Activated naive CD8-positive, alpha-beta T cell treated with anti-CD3 and anti-CD28 coated beads, Interleukin-2, amount 50 U/mL, for 24 hours (primary cell): ENCODE measurements at regions not wholly inside any gene's neighbourhood (a gene's known extent, or its start where the extent isn't known, plus 50 kb on each side); places are given as distances from the start of the nearest gene placed in this dataset.

Source experiments
- ATAC-seq: fragments of 150-1000 bp; cut with Tn5 transposase; one replicate; pipeline ENCODE4 v1.10.0; 2021
- DNase-seq: peaks from one replicate; pipeline ENCODE4 v3.0.0; 2021
- H3K27ac Mint-ChIP-seq: one replicate; pipeline ENCODE4 v1.8.0; 2021; ENCODE audit warnings: mild to moderate bottlenecking, mixed read lengths
- H3K27me3 Mint-ChIP-seq: one replicate; pipeline ENCODE4 v1.8.0; 2021; ENCODE audit warnings: mixed read lengths
- H3K36me3 Mint-ChIP-seq: one replicate; pipeline ENCODE4 v1.8.0; 2021; ENCODE audit warnings: low read depth, mixed read lengths
- H3K4me1 Mint-ChIP-seq: one replicate; pipeline ENCODE4 v1.8.0; 2021; ENCODE audit warnings: mixed read lengths
- H3K4me3 Mint-ChIP-seq: one replicate; pipeline ENCODE4 v1.8.0; 2021; ENCODE audit warnings: mild to moderate bottlenecking, moderate library complexity, mixed read lengths
- H3K9me3 Mint-ChIP-seq: one replicate; pipeline ENCODE4 v1.8.0; 2021; ENCODE audit warnings: mixed read lengths

- peaks cover 4% of the 10 kb centered on the region for H3K27me3 Mint-ChIP-seq
- ATAC-seq (no peak), DNase-seq (no peak)
- no peaks in the 10 kb centered on the region for H3K36me3 Mint-ChIP-seq
- H3K9me3 Mint-ChIP-seq, result no peaks in the 10 kb centered on the region
- H3K27ac Mint-ChIP-seq, result no peak overlapping the region
- no peak overlapping the region for H3K4me3 Mint-ChIP-seq
- H3K4me1 Mint-ChIP-seq, result no peaks in the 10 kb centered on the region
These were observed 165.8 kb downstream of the FBXO15 start for GRCh38 chr18:73981796-73982195.

DNA sequence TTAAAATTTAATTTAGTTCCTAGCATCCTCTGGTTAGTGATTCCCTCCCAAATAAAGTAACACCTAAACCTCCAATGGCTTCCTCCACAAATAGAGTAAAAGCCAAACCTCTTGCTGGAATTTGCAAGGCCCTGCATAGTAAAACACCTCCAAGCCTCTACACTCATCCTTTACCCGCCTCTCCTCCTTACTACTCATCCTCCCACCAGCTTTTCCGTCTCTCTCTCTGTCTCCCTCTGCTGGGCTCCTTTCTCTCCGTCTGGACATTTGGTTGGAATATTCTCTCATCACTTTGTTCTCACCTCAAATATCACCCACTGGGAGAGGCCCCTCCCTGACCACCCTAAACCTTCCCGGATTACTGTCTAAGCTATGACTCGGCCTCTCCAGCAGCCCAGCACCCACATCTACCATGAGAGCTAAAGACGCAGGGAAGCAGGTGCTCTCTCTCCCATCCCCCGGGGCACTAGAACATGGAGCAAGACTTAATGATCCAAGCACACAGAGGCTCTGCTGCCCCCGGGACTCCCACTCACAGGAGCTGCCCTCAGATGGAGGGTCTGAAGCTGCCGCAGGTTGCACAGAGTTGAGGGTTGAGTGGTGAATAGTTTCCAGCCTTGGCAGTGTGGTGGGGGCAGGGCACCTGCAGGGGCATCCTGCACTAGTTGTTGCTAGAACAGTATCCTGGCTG, 167.2 kb downstream of the FBXO15 start:
- Mint-ChIP-seq H3K9me3 (no peaks in the 10 kb centered on the region), H3K27ac (no peak overlapping the region), H3K4me3 (no peak overlapping the region), H3K4me1 (peaks cover 9% of the 10 kb centered on the region), H3K27me3 (peaks cover 4% of the 10 kb centered on the region), H3K36me3 (no peaks in the 10 kb centered on the region)
- ATAC-seq, result no peak
- no peak for DNase-seq

- no peaks in the 10 kb centered on the region for H3K9me3 Mint-ChIP-seq
- peaks cover 16% of the 10 kb centered on the region for H3K4me1 Mint-ChIP-seq
- no peak overlapping the region for H3K4me3 Mint-ChIP-seq
- no peak for ATAC-seq
- no peaks in the 10 kb centered on the region for H3K36me3 Mint-ChIP-seq
- DNase-seq, result no peak
- H3K27ac Mint-ChIP-seq, result no peak overlapping the region
- peaks cover 4% of the 10 kb centered on the region for H3K27me3 Mint-ChIP-seq
These were observed 167.9 kb downstream of the FBXO15 start for GRCh38 chr18:73979742-73980141.

- Mint-ChIP-seq H3K9me3 (no peaks in the 10 kb centered on the region), H3K4me1 (peaks cover 16% of the 10 kb centered on the region), H3K36me3 (no peaks in the 10 kb centered on the region), H3K27me3 (peaks cover 10% of the 10 kb centered on the region), H3K4me3 (no peak overlapping the region), H3K27ac (no peak overlapping the region)
- no peak for ATAC-seq
- DNase-seq, result no peak
These were observed 171.2 kb downstream of the FBXO15 start for GRCh38 chr18:73976433-73976832.

DNA sequence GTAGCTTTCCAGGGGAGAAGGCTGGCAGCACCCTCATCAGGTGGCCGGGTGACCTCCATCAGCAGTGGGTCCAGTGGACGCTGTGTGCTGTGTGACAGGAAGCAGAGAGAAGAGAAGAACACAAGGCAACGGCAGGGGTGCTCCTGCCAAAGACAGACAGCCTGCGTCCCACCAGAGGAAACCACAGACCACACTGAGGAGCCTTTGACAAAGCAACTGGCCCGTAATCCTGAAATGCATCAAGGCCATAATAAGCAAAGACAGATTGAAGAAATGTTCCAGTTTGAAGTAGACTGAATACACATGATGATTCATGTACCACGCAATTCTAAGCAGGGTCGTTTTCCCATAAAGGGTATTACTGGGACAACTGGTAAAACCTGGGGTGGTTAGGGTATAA, 172.4 kb downstream of the FBXO15 start:
- H3K27me3 Mint-ChIP-seq, result peaks cover 10% of the 10 kb centered on the region
- no peaks in the 10 kb centered on the region for H3K9me3 Mint-ChIP-seq
- peaks cover 16% of the 10 kb centered on the region for H3K4me1 Mint-ChIP-seq
- ATAC-seq (peak; percentile 87), DNase-seq (peak; percentile 26)
- H3K4me3 Mint-ChIP-seq, result no peak overlapping the region
- H3K36me3 Mint-ChIP-seq, result no peaks in the 10 kb centered on the region
- H3K27ac Mint-ChIP-seq, result peak overlapping the region; percentile 55

DNA sequence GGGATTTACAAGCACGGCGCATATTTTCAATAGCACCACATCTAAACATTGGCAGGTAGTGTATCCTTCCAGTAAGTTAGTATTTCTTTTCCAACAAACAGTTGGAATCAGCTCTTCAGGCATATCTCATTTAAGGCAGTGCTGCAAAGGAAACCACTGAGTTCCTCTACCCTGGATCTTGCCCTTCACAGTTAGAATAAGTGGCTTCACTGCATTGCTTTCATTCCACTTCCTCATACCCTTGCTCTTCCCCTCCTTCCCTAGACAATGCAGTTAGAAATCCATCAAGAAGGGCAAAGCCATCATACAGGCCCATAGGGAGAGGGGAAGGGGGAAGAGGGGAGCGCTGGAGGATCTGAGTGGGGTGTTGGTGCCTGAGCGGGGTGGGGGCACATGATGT, 173.7 kb downstream of the FBXO15 start:
- H3K36me3 Mint-ChIP-seq, result no peaks in the 10 kb centered on the region
- no peak overlapping the region for H3K4me3 Mint-ChIP-seq
- H3K4me1 Mint-ChIP-seq, result peaks cover 16% of the 10 kb centered on the region
- peaks cover 7% of the 10 kb centered on the region for H3K27me3 Mint-ChIP-seq
- no peak overlapping the region for H3K27ac Mint-ChIP-seq
- no peaks in the 10 kb centered on the region for H3K9me3 Mint-ChIP-seq
- no peak for DNase-seq
- no peak for ATAC-seq

- no peak overlapping the region for H3K27ac Mint-ChIP-seq
- no peak overlapping the region for H3K4me3 Mint-ChIP-seq
- ATAC-seq (no peak), DNase-seq (no peak)
- peaks cover 9% of the 10 kb centered on the region for H3K9me3 Mint-ChIP-seq
- peaks cover 2% of the 10 kb centered on the region for H3K27me3 Mint-ChIP-seq
- no peaks in the 10 kb centered on the region for H3K36me3 Mint-ChIP-seq
- H3K4me1 Mint-ChIP-seq, result peaks cover 4% of the 10 kb centered on the region
These were observed 180.7 kb downstream of the FBXO15 start for GRCh38 chr18:73966954-73967353.

DNA sequence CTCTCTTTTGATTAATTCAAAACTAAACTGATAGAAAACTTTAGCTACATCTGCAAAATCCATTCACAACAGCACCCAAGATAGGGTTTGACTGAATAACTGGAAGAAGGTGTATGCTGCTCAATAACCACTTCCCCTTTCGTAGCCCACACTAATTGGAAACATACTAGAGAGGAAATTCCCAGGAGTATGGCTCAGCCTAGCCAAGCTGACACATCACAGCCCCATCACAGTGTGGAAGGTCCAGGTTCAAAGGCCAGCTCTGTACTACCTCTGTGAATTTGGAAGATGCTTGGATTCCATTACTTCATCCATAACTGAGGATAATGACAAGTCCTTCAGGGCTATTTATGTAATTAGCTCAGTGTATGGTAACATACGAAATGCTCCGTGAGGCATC, 185.4 kb downstream of the FBXO15 start:
- DNase-seq (no peak), ATAC-seq (no peak)
- peaks cover 9% of the 10 kb centered on the region for H3K9me3 Mint-ChIP-seq
- peaks cover 7% of the 10 kb centered on the region for H3K4me1 Mint-ChIP-seq
- H3K36me3 Mint-ChIP-seq, result no peaks in the 10 kb centered on the region
- no peak overlapping the region for H3K27ac Mint-ChIP-seq
- H3K27me3 Mint-ChIP-seq, result peaks cover 7% of the 10 kb centered on the region
- H3K4me3 Mint-ChIP-seq, result no peak overlapping the region

DNA sequence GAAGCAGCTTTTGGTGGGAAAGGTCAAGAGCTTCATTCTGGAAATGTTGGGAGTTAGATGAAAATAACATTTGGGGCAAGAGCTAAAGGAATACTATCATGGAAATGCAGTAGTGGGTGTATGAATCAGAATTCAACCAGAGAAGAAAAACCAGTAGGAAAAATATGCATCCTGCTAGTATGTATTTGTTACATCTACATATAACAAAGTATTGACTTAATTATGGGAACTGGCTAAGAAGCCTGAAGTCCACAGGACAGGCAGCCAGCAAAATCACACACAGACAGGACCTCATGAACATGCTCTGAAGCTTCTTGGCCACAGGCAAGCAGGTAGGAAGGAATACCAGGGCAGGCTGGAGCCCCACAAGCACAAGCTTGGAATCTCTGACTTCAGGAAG, 185.8 kb downstream of the FBXO15 start:
- Mint-ChIP-seq H3K27me3 (peaks cover 7% of the 10 kb centered on the region), H3K27ac (no peak overlapping the region), H3K9me3 (peaks cover 9% of the 10 kb centered on the region), H3K36me3 (no peaks in the 10 kb centered on the region), H3K4me3 (no peak overlapping the region), H3K4me1 (peaks cover 7% of the 10 kb centered on the region)
- no peak for DNase-seq
- no peak for ATAC-seq

DNA sequence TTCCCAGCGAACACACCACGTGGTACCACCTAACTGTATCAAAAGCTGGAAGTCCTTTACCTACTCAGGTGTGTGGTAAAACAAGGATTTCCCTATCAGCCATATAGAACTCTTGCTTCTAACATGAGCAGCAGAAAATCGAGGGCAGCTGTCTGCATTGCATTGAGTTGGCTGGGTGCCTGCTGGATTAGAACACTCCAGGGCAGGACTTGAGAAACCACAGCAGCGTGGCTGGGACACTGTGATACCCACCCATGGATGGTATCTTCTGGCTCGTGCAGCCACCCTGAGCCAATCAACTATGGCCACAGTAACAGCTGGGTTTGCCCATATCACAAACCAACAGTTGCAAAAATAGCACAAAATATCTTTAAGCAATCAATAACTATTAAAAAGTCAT, 188.3 kb downstream of the FBXO15 start:
- no peak overlapping the region for H3K4me3 Mint-ChIP-seq
- H3K9me3 Mint-ChIP-seq, result peaks cover 4% of the 10 kb centered on the region
- peaks cover 9% of the 10 kb centered on the region for H3K4me1 Mint-ChIP-seq
- ATAC-seq (no peak), DNase-seq (no peak)
- no peaks in the 10 kb centered on the region for H3K36me3 Mint-ChIP-seq
- H3K27ac Mint-ChIP-seq, result no peak overlapping the region
- H3K27me3 Mint-ChIP-seq, result peaks cover 11% of the 10 kb centered on the region

- Mint-ChIP-seq H3K4me3 (no peak overlapping the region), H3K4me1 (peaks cover 14% of the 10 kb centered on the region), H3K27me3 (peaks cover 9% of the 10 kb centered on the region), H3K36me3 (no peaks in the 10 kb centered on the region), H3K27ac (no peak overlapping the region), H3K9me3 (no peaks in the 10 kb centered on the region)
- no peak for DNase-seq
- no peak for ATAC-seq
These were observed 193.4 kb downstream of the FBXO15 start for GRCh38 chr18:73954268-73954667.

- H3K9me3 Mint-ChIP-seq, result no peaks in the 10 kb centered on the region
- no peak overlapping the region for H3K27ac Mint-ChIP-seq
- ATAC-seq, result peak; percentile 34
- H3K4me1 Mint-ChIP-seq, result peaks cover 17% of the 10 kb centered on the region
- H3K4me3 Mint-ChIP-seq, result no peak overlapping the region
- H3K27me3 Mint-ChIP-seq, result peaks cover 5% of the 10 kb centered on the region
- DNase-seq, result no peak
- no peaks in the 10 kb centered on the region for H3K36me3 Mint-ChIP-seq
These were observed 195.2 kb downstream of the FBXO15 start for GRCh38 chr18:73952296-73952946.

GRCh38 chr18:73950116-73950700, 197.4 kb downstream of the FBXO15 start:
- Mint-ChIP-seq H3K4me3 (no peak overlapping the region), H3K4me1 (peaks cover 17% of the 10 kb centered on the region), H3K27me3 (no peaks in the 10 kb centered on the region), H3K36me3 (no peaks in the 10 kb centered on the region), H3K27ac (no peak overlapping the region), H3K9me3 (no peaks in the 10 kb centered on the region)
- no peak for DNase-seq
- no peak for ATAC-seq

- Mint-ChIP-seq H3K36me3 (no peaks in the 10 kb centered on the region), H3K9me3 (no peaks in the 10 kb centered on the region), H3K4me3 (no peak overlapping the region), H3K27me3 (no peaks in the 10 kb centered on the region), H3K4me1 (peaks cover 11% of the 10 kb centered on the region), H3K27ac (no peak overlapping the region)
- ATAC-seq (no peak), DNase-seq (no peak)
These were observed 199.1 kb downstream of the FBXO15 start for GRCh38 chr18:73948497-73948896.

- Mint-ChIP-seq H3K36me3 (no peaks in the 10 kb centered on the region), H3K27ac (no peak overlapping the region), H3K27me3 (no peaks in the 10 kb centered on the region), H3K4me3 (no peak overlapping the region), H3K9me3 (no peaks in the 10 kb centered on the region), H3K4me1 (peaks cover 11% of the 10 kb centered on the region)
- ATAC-seq (no peak), DNase-seq (no peak)
These were observed 199.6 kb downstream of the FBXO15 start for GRCh38 chr18:73948084-73948483.
